Esophagus squamous epithelium (tissue), 4 donors: ENCODE measurements at regions not wholly inside any gene's neighbourhood (a gene's known extent, or its start where the extent isn't known, plus 50 kb on each side); places are given as distances from the start of the nearest gene placed in this dataset.

Source experiments
- CTCF ChIP-seq, 6 experiments: fragments of 450-650 bp in 4 of 6; fragments of 200-600 bp in 2 of 6; sonication (generic) in 2 of 6; IDR thresholded peaks; one replicate each; pipeline ENCODE4 v1.5.1; 2016 to 2019; ENCODE audit warnings: antibody characterized with exemption in 6 of 6, mild to moderate bottlenecking in 4 of 6, moderate library complexity in 4 of 6
- POLR2A ChIP-seq, 4 donors: fragments of 450-650 bp; IDR thresholded peaks; one replicate each; pipeline ENCODE4 v1.6.1; 2017; ENCODE audit warnings: antibody characterized with exemption in 4 of 4, mild to moderate bottlenecking in 4 of 4, moderate library complexity in 3 of 4

DNA sequence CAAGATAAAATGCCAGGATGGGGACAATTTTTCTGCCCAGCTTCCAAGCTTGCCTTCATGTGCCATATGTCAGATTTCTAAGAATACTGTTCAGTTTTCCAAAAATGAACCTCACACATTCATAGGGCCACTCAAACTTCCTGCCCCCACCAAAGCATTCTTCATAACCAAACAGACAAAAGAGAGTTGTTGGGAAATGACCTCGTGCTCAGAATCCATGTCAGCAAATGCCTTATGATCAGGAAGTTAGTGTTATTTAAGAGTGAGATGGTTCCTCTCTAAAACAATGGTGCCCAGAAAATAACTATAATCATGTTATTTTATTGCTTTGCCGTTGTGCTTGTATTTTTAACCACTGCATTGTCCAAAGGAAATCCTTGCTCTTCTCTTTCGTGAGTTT is 208.2 kb downstream of the ZNF608 start:
- no peak for TF ChIP-seq CTCF (IDR thresholded peaks at IDR 0.05)
- TF ChIP-seq POLR2A (IDR thresholded peaks at IDR 0.05): no peak
